ENCODE measurements at regions not wholly inside any gene's neighbourhood (a gene's known extent, or its start where the extent isn't known, plus 50 kb on each side); places are given as distances from the start of the nearest gene placed in this dataset.

GRCh38 chr18:78180741-78181140 is 798.9 kb upstream of the SALL3 start:
- no peaks in the 10 kb centered on the region for H3K79me2 ChIP-seq (ENCODE audit: control insufficient read depth, insufficient read depth, low read length, unreplicated experiment)
- no peak overlapping the region for H2AFZ ChIP-seq (ENCODE audit: low read length, unreplicated experiment)

GRCh38 chr18:78183815-78184214 is 795.8 kb upstream of the SALL3 start:
- no peak overlapping the region for H2AFZ ChIP-seq (ENCODE audit: low read length, unreplicated experiment)
- H3K36me3 ChIP-seq (ENCODE audit: insufficient read depth, low read length): no peaks in the 10 kb centered on the region
- no peaks in the 10 kb centered on the region for H3K4me1 ChIP-seq (ENCODE audit: control insufficient read depth, insufficient read depth, low read length, unreplicated experiment)
- no peak overlapping the region for H3K4me3 ChIP-seq (ENCODE audit: low read depth, low read length)
- H3K27me3 ChIP-seq (ENCODE audit: insufficient read depth, low read length): no peaks in the 10 kb centered on the region
- H3K27ac ChIP-seq (ENCODE audit: low read depth, low read length): no peak overlapping the region
- no peaks in the 10 kb centered on the region for H3K79me2 ChIP-seq (ENCODE audit: control insufficient read depth, insufficient read depth, low read length, unreplicated experiment)

More at GRCh38 chr18:78180741-78181140, 798.9 kb upstream of the SALL3 start:
- Histone ChIP-seq H3K4me1 (ENCODE audit: control insufficient read depth, insufficient read depth, low read length, unreplicated experiment) (no peaks in the 10 kb centered on the region), H3K36me3 (ENCODE audit: insufficient read depth, low read length) (no peaks in the 10 kb centered on the region), H3K27ac (ENCODE audit: low read depth, low read length) (no peak overlapping the region), H3K4me3 (ENCODE audit: low read depth, low read length) (no peak overlapping the region), H3K27me3 (ENCODE audit: insufficient read depth, low read length) (no peaks in the 10 kb centered on the region)

- H3K4me3 ChIP-seq (ENCODE audit: low read depth, low read length): no peak overlapping the region
- H3K27me3 ChIP-seq (ENCODE audit: insufficient read depth, low read length): no peaks in the 10 kb centered on the region
- H3K36me3 ChIP-seq (ENCODE audit: insufficient read depth, low read length): no peaks in the 10 kb centered on the region
- H3K27ac ChIP-seq (ENCODE audit: low read depth, low read length): no peak overlapping the region
- no peaks in the 10 kb centered on the region for H3K79me2 ChIP-seq (ENCODE audit: control insufficient read depth, insufficient read depth, low read length, unreplicated experiment)
- H2AFZ ChIP-seq (ENCODE audit: low read length, unreplicated experiment): no peak overlapping the region
- no peaks in the 10 kb centered on the region for H3K4me1 ChIP-seq (ENCODE audit: control insufficient read depth, insufficient read depth, low read length, unreplicated experiment)
These were observed 788.3 kb upstream of the SALL3 start for GRCh38 chr18:78191276-78191675.

GRCh38 chr18:78192054-78192453 is 787.6 kb upstream of the SALL3 start:
- Histone ChIP-seq H3K4me1 (ENCODE audit: control insufficient read depth, insufficient read depth, low read length, unreplicated experiment) (no peaks in the 10 kb centered on the region), H3K27me3 (ENCODE audit: insufficient read depth, low read length) (no peaks in the 10 kb centered on the region), H2AFZ (ENCODE audit: low read length, unreplicated experiment) (no peak overlapping the region), H3K79me2 (ENCODE audit: control insufficient read depth, insufficient read depth, low read length, unreplicated experiment) (no peaks in the 10 kb centered on the region), H3K4me3 (ENCODE audit: low read depth, low read length) (no peak overlapping the region), H3K36me3 (ENCODE audit: insufficient read depth, low read length) (no peaks in the 10 kb centered on the region), H3K27ac (ENCODE audit: low read depth, low read length) (no peak overlapping the region)

GRCh38 chr18:78196280-78196679 is 783.3 kb upstream of the SALL3 start:
- Histone ChIP-seq H3K4me1 (ENCODE audit: control insufficient read depth, insufficient read depth, low read length, unreplicated experiment) (no peaks in the 10 kb centered on the region), H3K27me3 (ENCODE audit: insufficient read depth, low read length) (no peaks in the 10 kb centered on the region), H2AFZ (ENCODE audit: low read length, unreplicated experiment) (no peak overlapping the region), H3K79me2 (ENCODE audit: control insufficient read depth, insufficient read depth, low read length, unreplicated experiment) (no peaks in the 10 kb centered on the region), H3K36me3 (ENCODE audit: insufficient read depth, low read length) (no peaks in the 10 kb centered on the region), H3K4me3 (ENCODE audit: low read depth, low read length) (no peak overlapping the region), H3K27ac (ENCODE audit: low read depth, low read length) (no peak overlapping the region)

- no peak overlapping the region for H3K4me3 ChIP-seq (ENCODE audit: low read depth, low read length)
- H3K27ac ChIP-seq (ENCODE audit: low read depth, low read length): no peak overlapping the region
- H3K27me3 ChIP-seq (ENCODE audit: insufficient read depth, low read length): no peaks in the 10 kb centered on the region
- no peaks in the 10 kb centered on the region for H3K4me1 ChIP-seq (ENCODE audit: control insufficient read depth, insufficient read depth, low read length, unreplicated experiment)
- no peaks in the 10 kb centered on the region for H3K79me2 ChIP-seq (ENCODE audit: control insufficient read depth, insufficient read depth, low read length, unreplicated experiment)
- H2AFZ ChIP-seq (ENCODE audit: low read length, unreplicated experiment): no peak overlapping the region
- no peaks in the 10 kb centered on the region for H3K36me3 ChIP-seq (ENCODE audit: insufficient read depth, low read length)
These were observed 780.6 kb upstream of the SALL3 start for GRCh38 chr18:78199002-78199401.

- Histone ChIP-seq H3K27me3 (ENCODE audit: insufficient read depth, low read length) (no peaks in the 10 kb centered on the region), H2AFZ (ENCODE audit: low read length, unreplicated experiment) (no peak overlapping the region), H3K36me3 (ENCODE audit: insufficient read depth, low read length) (no peaks in the 10 kb centered on the region), H3K79me2 (ENCODE audit: control insufficient read depth, insufficient read depth, low read length, unreplicated experiment) (no peaks in the 10 kb centered on the region), H3K27ac (ENCODE audit: low read depth, low read length) (no peak overlapping the region), H3K4me1 (ENCODE audit: control insufficient read depth, insufficient read depth, low read length, unreplicated experiment) (no peaks in the 10 kb centered on the region), H3K4me3 (ENCODE audit: low read depth, low read length) (no peak overlapping the region)
These were observed 780.0 kb upstream of the SALL3 start for GRCh38 chr18:78199611-78200010.

- H3K27me3 ChIP-seq (ENCODE audit: insufficient read depth, low read length): no peaks in the 10 kb centered on the region
- H3K36me3 ChIP-seq (ENCODE audit: insufficient read depth, low read length): no peaks in the 10 kb centered on the region
- no peak overlapping the region for H3K27ac ChIP-seq (ENCODE audit: low read depth, low read length)
- no peaks in the 10 kb centered on the region for H3K79me2 ChIP-seq (ENCODE audit: control insufficient read depth, insufficient read depth, low read length, unreplicated experiment)
- H2AFZ ChIP-seq (ENCODE audit: low read length, unreplicated experiment): no peak overlapping the region
- no peaks in the 10 kb centered on the region for H3K4me1 ChIP-seq (ENCODE audit: control insufficient read depth, insufficient read depth, low read length, unreplicated experiment)
- no peak overlapping the region for H3K4me3 ChIP-seq (ENCODE audit: low read depth, low read length)
These were observed 771.7 kb upstream of the SALL3 start for GRCh38 chr18:78207942-78208341.

GRCh38 chr18:78208461-78208860 is 771.2 kb upstream of the SALL3 start:
- no peaks in the 10 kb centered on the region for H3K4me1 ChIP-seq (ENCODE audit: control insufficient read depth, insufficient read depth, low read length, unreplicated experiment)
- no peak overlapping the region for H3K4me3 ChIP-seq (ENCODE audit: low read depth, low read length)
- H3K36me3 ChIP-seq (ENCODE audit: insufficient read depth, low read length): no peaks in the 10 kb centered on the region
- no peaks in the 10 kb centered on the region for H3K79me2 ChIP-seq (ENCODE audit: control insufficient read depth, insufficient read depth, low read length, unreplicated experiment)
- H3K27ac ChIP-seq (ENCODE audit: low read depth, low read length): no peak overlapping the region
- no peak overlapping the region for H2AFZ ChIP-seq (ENCODE audit: low read length, unreplicated experiment)
- no peaks in the 10 kb centered on the region for H3K27me3 ChIP-seq (ENCODE audit: insufficient read depth, low read length)

- H3K36me3 ChIP-seq (ENCODE audit: insufficient read depth, low read length): no peaks in the 10 kb centered on the region
- no peaks in the 10 kb centered on the region for H3K79me2 ChIP-seq (ENCODE audit: control insufficient read depth, insufficient read depth, low read length, unreplicated experiment)
- no peak overlapping the region for H3K4me3 ChIP-seq (ENCODE audit: low read depth, low read length)
- H3K27me3 ChIP-seq (ENCODE audit: insufficient read depth, low read length): no peaks in the 10 kb centered on the region
- no peaks in the 10 kb centered on the region for H3K4me1 ChIP-seq (ENCODE audit: control insufficient read depth, insufficient read depth, low read length, unreplicated experiment)
- no peak overlapping the region for H3K27ac ChIP-seq (ENCODE audit: low read depth, low read length)
- no peak overlapping the region for H2AFZ ChIP-seq (ENCODE audit: low read length, unreplicated experiment)
These were observed 766.1 kb upstream of the SALL3 start for GRCh38 chr18:78213361-78213994.

GRCh38 chr18:78221496-78221895 is 758.1 kb upstream of the SALL3 start:
- Histone ChIP-seq H2AFZ (ENCODE audit: low read length, unreplicated experiment) (no peak overlapping the region), H3K4me1 (ENCODE audit: control insufficient read depth, insufficient read depth, low read length, unreplicated experiment) (no peaks in the 10 kb centered on the region), H3K27ac (ENCODE audit: low read depth, low read length) (no peak overlapping the region), H3K27me3 (ENCODE audit: insufficient read depth, low read length) (no peaks in the 10 kb centered on the region), H3K79me2 (ENCODE audit: control insufficient read depth, insufficient read depth, low read length, unreplicated experiment) (no peaks in the 10 kb centered on the region), H3K36me3 (ENCODE audit: insufficient read depth, low read length) (no peaks in the 10 kb centered on the region), H3K4me3 (ENCODE audit: low read depth, low read length) (no peak overlapping the region)
